Vagina (tissue), 2 donors: ENCODE measurements at regions not wholly inside any gene's neighbourhood (a gene's known extent, or its start where the extent isn't known, plus 50 kb on each side); places are given as distances from the start of the nearest gene placed in this dataset.

ENCODE experiments used
- POLR2A ChIP-seq, 2 donors: fragments of 450-650 bp; IDR thresholded peaks; one replicate each; pipeline ENCODE4 v1.6.1; 2017; ENCODE audit warnings: antibody characterized with exemption in 2 of 2, mild to moderate bottlenecking in 2 of 2, moderate library complexity in 2 of 2
- TF ChIP-seq, protein P1 (sequence below), 3 experiments: fragments of 450-650 bp in 2 of 3; fragments of 200-600 bp in 1 of 3; sonication (generic) in 1 of 3; IDR thresholded peaks; one replicate each; pipeline ENCODE4 v1.5.1; 2017 to 2019; ENCODE audit warnings: antibody characterized with exemption in 3 of 3, mild to moderate bottlenecking in 2 of 3, moderate library complexity in 2 of 3

DNA sequence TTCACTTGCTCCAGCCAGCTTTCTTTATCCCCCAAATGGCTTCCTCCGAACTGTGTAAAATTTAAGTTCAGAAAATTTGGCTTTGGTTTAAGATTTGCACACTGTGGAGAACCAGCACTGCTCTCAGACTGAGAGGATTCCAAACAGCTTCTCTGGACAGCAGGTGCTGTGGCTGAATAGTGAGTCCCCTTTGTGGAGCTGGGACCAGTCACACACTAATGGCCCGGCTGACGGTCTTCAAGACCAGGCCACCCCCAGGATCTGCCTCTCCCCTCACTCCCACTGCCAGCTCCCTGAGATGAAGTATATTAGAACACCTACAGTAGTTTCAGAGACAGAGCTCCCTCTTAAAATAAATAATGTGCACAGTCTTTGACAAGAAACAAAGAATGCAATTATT lies 267.3 kb downstream of the BCAT1 start:
- TF ChIP-seq, protein P1, sequence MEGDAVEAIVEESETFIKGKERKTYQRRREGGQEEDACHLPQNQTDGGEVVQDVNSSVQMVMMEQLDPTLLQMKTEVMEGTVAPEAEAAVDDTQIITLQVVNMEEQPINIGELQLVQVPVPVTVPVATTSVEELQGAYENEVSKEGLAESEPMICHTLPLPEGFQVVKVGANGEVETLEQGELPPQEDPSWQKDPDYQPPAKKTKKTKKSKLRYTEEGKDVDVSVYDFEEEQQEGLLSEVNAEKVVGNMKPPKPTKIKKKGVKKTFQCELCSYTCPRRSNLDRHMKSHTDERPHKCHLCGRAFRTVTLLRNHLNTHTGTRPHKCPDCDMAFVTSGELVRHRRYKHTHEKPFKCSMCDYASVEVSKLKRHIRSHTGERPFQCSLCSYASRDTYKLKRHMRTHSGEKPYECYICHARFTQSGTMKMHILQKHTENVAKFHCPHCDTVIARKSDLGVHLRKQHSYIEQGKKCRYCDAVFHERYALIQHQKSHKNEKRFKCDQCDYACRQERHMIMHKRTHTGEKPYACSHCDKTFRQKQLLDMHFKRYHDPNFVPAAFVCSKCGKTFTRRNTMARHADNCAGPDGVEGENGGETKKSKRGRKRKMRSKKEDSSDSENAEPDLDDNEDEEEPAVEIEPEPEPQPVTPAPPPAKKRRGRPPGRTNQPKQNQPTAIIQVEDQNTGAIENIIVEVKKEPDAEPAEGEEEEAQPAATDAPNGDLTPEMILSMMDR (IDR thresholded peaks at IDR 0.05) = no peak
- no peak for TF ChIP-seq POLR2A (IDR thresholded peaks at IDR 0.05)
